ENCODE measurements at regions not wholly inside any gene's neighbourhood (a gene's known extent, or its start where the extent isn't known, plus 50 kb on each side); places are given as distances from the start of the nearest gene placed in this dataset.

DNA sequence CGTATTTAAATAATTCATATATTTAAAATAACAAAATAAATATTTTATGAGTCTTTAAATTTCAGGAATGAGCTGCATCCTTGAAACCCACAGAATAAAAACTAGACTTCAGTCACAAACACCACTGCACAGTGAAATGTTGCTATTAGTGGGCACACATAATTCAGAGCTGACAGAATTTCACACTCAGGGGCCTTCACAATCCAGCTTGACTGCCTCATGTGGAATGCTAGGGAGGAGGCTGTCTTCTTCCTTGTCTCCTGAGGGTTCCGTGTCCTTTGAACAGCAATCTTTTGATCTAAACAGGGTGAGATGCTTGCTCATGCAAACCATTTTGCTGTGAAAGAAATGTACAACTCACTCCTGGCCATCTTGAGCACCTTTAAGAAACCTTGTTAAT lies 346.7 kb downstream of the CCSER2 start:
- 47 to 54% methylated on average over 2 of the region's 2 CpGs for WGBS, 2 donors
- H3K4me3 ChIP-seq (ENCODE audit: low read depth, poor library complexity, severe bottlenecking): no peak overlapping the region
- TF ChIP-seq, protein P1, sequence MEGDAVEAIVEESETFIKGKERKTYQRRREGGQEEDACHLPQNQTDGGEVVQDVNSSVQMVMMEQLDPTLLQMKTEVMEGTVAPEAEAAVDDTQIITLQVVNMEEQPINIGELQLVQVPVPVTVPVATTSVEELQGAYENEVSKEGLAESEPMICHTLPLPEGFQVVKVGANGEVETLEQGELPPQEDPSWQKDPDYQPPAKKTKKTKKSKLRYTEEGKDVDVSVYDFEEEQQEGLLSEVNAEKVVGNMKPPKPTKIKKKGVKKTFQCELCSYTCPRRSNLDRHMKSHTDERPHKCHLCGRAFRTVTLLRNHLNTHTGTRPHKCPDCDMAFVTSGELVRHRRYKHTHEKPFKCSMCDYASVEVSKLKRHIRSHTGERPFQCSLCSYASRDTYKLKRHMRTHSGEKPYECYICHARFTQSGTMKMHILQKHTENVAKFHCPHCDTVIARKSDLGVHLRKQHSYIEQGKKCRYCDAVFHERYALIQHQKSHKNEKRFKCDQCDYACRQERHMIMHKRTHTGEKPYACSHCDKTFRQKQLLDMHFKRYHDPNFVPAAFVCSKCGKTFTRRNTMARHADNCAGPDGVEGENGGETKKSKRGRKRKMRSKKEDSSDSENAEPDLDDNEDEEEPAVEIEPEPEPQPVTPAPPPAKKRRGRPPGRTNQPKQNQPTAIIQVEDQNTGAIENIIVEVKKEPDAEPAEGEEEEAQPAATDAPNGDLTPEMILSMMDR (IDR thresholded peaks at IDR 0.05): no peak
- no peak for TF ChIP-seq POLR2A (IDR thresholded peaks at IDR 0.05)
- no peak for DNase-seq (ENCODE audit: low spot score in 2 of 2)
- intact Hi-C loops (cut with DNase I; ENCODE audit: low total_unique reads): no loop called here

GRCh38 chr10:84676536-84676935 lies 348.1 kb downstream of the CCSER2 start:
- TF ChIP-seq, protein P1 (IDR thresholded peaks at IDR 0.05): no peak
- TF ChIP-seq POLR2A (IDR thresholded peaks at IDR 0.05): no peak
- intact Hi-C loops (cut with DNase I; ENCODE audit: low total_unique reads): no loop called here
- 78 to 88% methylated on average over 3 of the region's 3 CpGs for WGBS, 2 donors
- DNase-seq (ENCODE audit: low spot score in 2 of 2): no peak
- no peak overlapping the region for H3K4me3 ChIP-seq (ENCODE audit: low read depth, poor library complexity, severe bottlenecking)

- TF ChIP-seq POLR2A (IDR thresholded peaks at IDR 0.05): no peak
- TF ChIP-seq, protein P1 (IDR thresholded peaks at IDR 0.05): no peak
- WGBS, 2 donors: 72 to 87% methylated on average over 3 of the region's 3 CpGs
These were observed 353.4 kb downstream of the CCSER2 start for GRCh38 chr10:84681781-84682180.

GRCh38 chr10:84683550-84683949 lies 355.2 kb downstream of the CCSER2 start:
- no peak overlapping the region for H3K4me3 ChIP-seq (ENCODE audit: low read depth, poor library complexity, severe bottlenecking)
- intact Hi-C loops (cut with DNase I; ENCODE audit: low total_unique reads): no loop called here
- TF ChIP-seq POLR2A (IDR thresholded peaks at IDR 0.05): no peak
- TF ChIP-seq, protein P1 (IDR thresholded peaks at IDR 0.05): no peak
- DNase-seq (ENCODE audit: low spot score in 2 of 2): no peak
- WGBS, 2 donors: 43 to 73% methylated on average over 2 of the region's 2 CpGs

More at GRCh38 chr10:84681781-84682180, 353.4 kb downstream of the CCSER2 start:
- intact Hi-C loops (cut with DNase I; ENCODE audit: low total_unique reads): no loop called here
- no peak for DNase-seq (ENCODE audit: low spot score in 2 of 2)
- no peak overlapping the region for H3K4me3 ChIP-seq (ENCODE audit: low read depth, poor library complexity, severe bottlenecking)

DNA sequence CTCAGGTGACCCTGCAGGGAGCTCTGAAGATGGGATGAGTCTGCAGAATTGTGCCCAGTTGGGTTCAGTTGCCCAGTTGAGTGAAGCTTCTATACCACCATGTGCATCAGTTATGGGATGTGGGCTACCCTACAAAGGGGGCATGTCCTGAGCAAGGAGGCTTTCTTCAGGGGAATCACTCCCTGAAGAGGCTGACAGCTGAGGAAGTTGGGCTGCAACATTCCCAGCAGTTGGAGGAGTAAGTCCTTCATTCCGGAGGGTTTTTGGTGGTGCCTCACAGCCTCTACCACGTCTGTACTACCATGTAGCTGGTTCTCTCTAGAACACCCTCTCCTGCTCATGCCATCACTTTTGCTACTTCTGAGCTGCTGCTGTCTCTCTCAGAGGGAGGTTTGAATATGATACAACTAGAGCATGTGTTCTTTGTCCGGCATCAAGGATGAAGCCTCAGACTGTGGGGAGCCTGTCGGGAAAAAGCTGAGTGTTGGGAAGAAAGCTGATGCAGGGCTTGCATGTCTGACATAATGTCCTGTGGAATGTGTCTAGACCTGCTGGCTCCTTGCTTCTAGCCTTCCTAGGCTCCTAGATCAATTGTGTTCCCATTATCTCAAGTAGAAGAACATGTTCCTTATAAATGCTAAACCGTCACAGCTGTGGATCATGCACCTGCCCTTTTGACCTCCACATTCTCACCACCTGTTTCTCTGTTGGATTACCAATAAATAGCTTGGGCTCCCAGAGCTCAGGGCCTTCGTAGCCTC lies 355.8 kb downstream of the CCSER2 start:
- DNase-seq (ENCODE audit: low spot score in 2 of 2): no peak
- no peak overlapping the region for H3K4me3 ChIP-seq (ENCODE audit: low read depth, poor library complexity, severe bottlenecking)
- WGBS, 2 donors: 78 to 81% methylated on average over 6 of the region's 6 CpGs
- TF ChIP-seq POLR2A (IDR thresholded peaks at IDR 0.05): no peak
- TF ChIP-seq, protein P1 (IDR thresholded peaks at IDR 0.05): no peak
- intact Hi-C loops (cut with DNase I; ENCODE audit: low total_unique reads): no loop called here

Data from lower leg skin (tissue), 4 donors.